OCI-LY7 (cell line): ENCODE measurements at regions not wholly inside any gene's neighbourhood (a gene's known extent, or its start where the extent isn't known, plus 50 kb on each side); places are given as distances from the start of the nearest gene placed in this dataset.

ENCODE experiments used
- BruUV-seq: library from RNA; stranded (reverse); fragments of 400-500 nt; replicated peaks from 2 replicates; lab custom pipeline; 2021; lab: Mats Ljungman, UMichigan
- CTCF ChIA-PET: fragments of 300-600 bp; sonication (Branson Sonifier 250); formaldehyde crosslinking; loops from one replicate; lab custom pipeline; 2022; ENCODE audit warnings: antibody characterized with exemption; ENCODE audit not compliant: unreplicated experiment; lab: Charles Lee
- POLR2A ChIA-PET: fragments of 300-600 bp; sonication (Branson Sonifier 250); formaldehyde crosslinking; loops from one replicate; lab custom pipeline; 2022; ENCODE audit warnings: antibody characterized with exemption; lab: Charles Lee
- DNase-seq: peaks from one replicate; pipeline ENCODE4 v3.0.0-alpha.2; 2015; ENCODE audit warnings: low spot score
- H2AFZ ChIP-seq: fragments of 200-600 bp; sonication (generic), shearing (Covaris generic); 2 replicates; pipeline ENCODE4 v1.6.1; 2014; ENCODE audit warnings: mild to moderate bottlenecking, antibody characterized with exemption, low read length, moderate library complexity
- H3K27ac ChIP-seq: fragments of 200-600 bp; sonication (generic); 2 replicates; pipeline ENCODE4 v1.5.1; 2014; ENCODE audit warnings: mixed run types, low read depth, mild to moderate bottlenecking, moderate library complexity, low read length, inconsistent platforms; ENCODE audit not compliant: poor library complexity, severe bottlenecking
- H3K36me3 ChIP-seq: fragments of 200-600 bp; sonication (generic); 2 replicates; pipeline ENCODE4 v1.6.1; 2014; ENCODE audit warnings: mild to moderate bottlenecking, antibody characterized with exemption, low read length, moderate library complexity, mixed read lengths; ENCODE audit not compliant: insufficient read depth
- H3K4me1 ChIP-seq: fragments of 200-600 bp; sonication (generic); 2 replicates; pipeline ENCODE4 v1.5.1; 2014; ENCODE audit warnings: mild to moderate bottlenecking, low read length; ENCODE audit not compliant: insufficient read depth, poor library complexity, severe bottlenecking
- H3K4me2 ChIP-seq: fragments of 200-600 bp; sonication (generic); 2 replicates; pipeline ENCODE4 v1.6.1; 2014; ENCODE audit warnings: mild to moderate bottlenecking, low read length
- H3K4me3 ChIP-seq: fragments of 200-600 bp; sonication (generic); 2 replicates; pipeline ENCODE4 v1.5.1; 2014; ENCODE audit warnings: mild to moderate bottlenecking, low read depth, low read length; ENCODE audit not compliant: poor library complexity, severe bottlenecking
- H3K79me2 ChIP-seq: fragments of 200-600 bp; sonication (generic); 2 replicates; pipeline ENCODE4 v1.6.1; 2016; ENCODE audit warnings: low read depth, mild to moderate bottlenecking, low read length, moderate library complexity, mixed read lengths; ENCODE audit not compliant: insufficient read depth
- H3K9me2 ChIP-seq: fragments of 200-600 bp; sonication (generic); 2 replicates; pipeline ENCODE4 v1.6.1; 2016; ENCODE audit warnings: mild to moderate bottlenecking, low read length, mixed read lengths; ENCODE audit not compliant: insufficient read depth
- H3K9me3 ChIP-seq: fragments of 200-600 bp; sonication (generic); 2 replicates; pipeline ENCODE4 v1.6.1; 2014; ENCODE audit warnings: mild to moderate bottlenecking, mixed run types, low read length, mixed read lengths
- H4K20me1 ChIP-seq: fragments of 200-600 bp; sonication (generic); 2 replicates; pipeline ENCODE4 v1.6.1; 2014; ENCODE audit warnings: mild to moderate bottlenecking, antibody characterized with exemption, low read length, moderate library complexity, mixed read lengths; ENCODE audit not compliant: insufficient read depth
- EZH2phosphoT487 ChIP-seq: fragments of 200-600 bp; sonication (generic); IDR thresholded peaks from 2 replicates; pipeline ENCODE4 v1.6.1; 2018; ENCODE audit warnings: low read depth, borderline replicate concordance, mild to moderate bottlenecking, mixed run types, antibody characterized with exemption, low read length, moderate library complexity, mixed read lengths
- intact Hi-C: fragments of 100-400 bp; cut with micrococcal nuclease; formaldehyde crosslinking; loops from one replicate; pipeline ENCODE4 v1.10.0; 2022; ENCODE audit not compliant: unreplicated experiment
- TF ChIP-seq, protein P1 (sequence below): fragments of 200-600 bp; sonication (generic); conservative IDR thresholded peaks from 2 replicates; pipeline ENCODE4 v1.5.1; 2014; ENCODE audit warnings: mild to moderate bottlenecking, antibody characterized with exemption, low read length, moderate library complexity, mixed read lengths

- intact Hi-C loops: no loop called here
- DNase-seq: peak; percentile 36
- BruUV-seq: no TSS peak
- Histone ChIP-seq H3K9me3 (peaks cover 13% of the 10 kb centered on the region; the same call in 1 of the 2 replicates), H2AFZ (no peak overlapping the region), H3K27ac (no peak overlapping the region), H3K36me3 (no peaks in the 10 kb centered on the region), H3K79me2 (no peaks in the 10 kb centered on the region), H3K4me1 (no peaks in the 10 kb centered on the region), H3K4me2 (no peak overlapping the region), H4K20me1 (no peaks in the 10 kb centered on the region), H3K4me3 (no peak overlapping the region), H3K9me2 (no peaks in the 10 kb centered on the region)
- TF ChIP-seq EZH2phosphoT487: no peak
- TF ChIP-seq, protein P1, sequence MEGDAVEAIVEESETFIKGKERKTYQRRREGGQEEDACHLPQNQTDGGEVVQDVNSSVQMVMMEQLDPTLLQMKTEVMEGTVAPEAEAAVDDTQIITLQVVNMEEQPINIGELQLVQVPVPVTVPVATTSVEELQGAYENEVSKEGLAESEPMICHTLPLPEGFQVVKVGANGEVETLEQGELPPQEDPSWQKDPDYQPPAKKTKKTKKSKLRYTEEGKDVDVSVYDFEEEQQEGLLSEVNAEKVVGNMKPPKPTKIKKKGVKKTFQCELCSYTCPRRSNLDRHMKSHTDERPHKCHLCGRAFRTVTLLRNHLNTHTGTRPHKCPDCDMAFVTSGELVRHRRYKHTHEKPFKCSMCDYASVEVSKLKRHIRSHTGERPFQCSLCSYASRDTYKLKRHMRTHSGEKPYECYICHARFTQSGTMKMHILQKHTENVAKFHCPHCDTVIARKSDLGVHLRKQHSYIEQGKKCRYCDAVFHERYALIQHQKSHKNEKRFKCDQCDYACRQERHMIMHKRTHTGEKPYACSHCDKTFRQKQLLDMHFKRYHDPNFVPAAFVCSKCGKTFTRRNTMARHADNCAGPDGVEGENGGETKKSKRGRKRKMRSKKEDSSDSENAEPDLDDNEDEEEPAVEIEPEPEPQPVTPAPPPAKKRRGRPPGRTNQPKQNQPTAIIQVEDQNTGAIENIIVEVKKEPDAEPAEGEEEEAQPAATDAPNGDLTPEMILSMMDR: no peak
- POLR2A ChIA-PET: interaction anchor here (1.0 kb wide), 1 partner anchor 763 kb away, joined by 5 read pairs; no protein-coding TSS in a partner anchor
- CTCF ChIA-PET: no interaction called here
These were observed 81.7 kb downstream of the TNFAIP2 start for GRCh38 chr14:103204852-103205540.

DNA sequence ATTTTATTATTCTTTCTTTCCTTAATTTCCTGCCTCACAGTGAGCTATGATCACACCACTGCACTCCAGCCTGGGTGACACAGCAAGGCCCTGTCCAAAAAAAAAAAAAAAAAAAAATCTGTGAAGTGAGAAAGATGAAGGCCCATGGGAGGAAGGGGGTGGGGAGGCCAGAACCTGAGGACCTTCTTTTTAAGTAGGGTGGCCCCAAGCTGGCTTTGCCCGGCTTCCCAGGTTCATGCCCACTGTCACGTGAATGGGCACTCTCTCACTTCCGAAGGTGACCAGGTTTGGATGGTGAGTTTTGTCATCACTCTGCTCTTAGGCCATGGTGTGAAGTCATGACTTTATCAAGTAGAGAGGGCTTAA is 82.3 kb downstream of the TNFAIP2 start:
- H3K9me2 ChIP-seq: no peaks in the 10 kb centered on the region
- POLR2A ChIA-PET: interaction anchor here (1.0 kb wide), 1 partner anchor 763 kb away, joined by 5 read pairs; no protein-coding TSS in a partner anchor
- no peak overlapping the region for H3K4me3 ChIP-seq
- CTCF ChIA-PET: no interaction called here
- peaks cover 13% of the 10 kb centered on the region; the same call in 1 of the 2 replicates for H3K9me3 ChIP-seq
- no peak for DNase-seq
- no peaks in the 10 kb centered on the region for H4K20me1 ChIP-seq
- H2AFZ ChIP-seq: no peak overlapping the region
- no peaks in the 10 kb centered on the region for H3K36me3 ChIP-seq
- no peak overlapping the region for H3K27ac ChIP-seq
- TF ChIP-seq, protein P1: no peak
- TF ChIP-seq EZH2phosphoT487: no peak
- no peak overlapping the region for H3K4me2 ChIP-seq
- H3K4me1 ChIP-seq: no peaks in the 10 kb centered on the region
- no peaks in the 10 kb centered on the region for H3K79me2 ChIP-seq
- intact Hi-C loops: no loop called here
- BruUV-seq: no TSS peak

- Histone ChIP-seq H3K4me2 (no peak overlapping the region), H3K9me2 (no peaks in the 10 kb centered on the region), H3K36me3 (no peaks in the 10 kb centered on the region), H3K9me3 (peaks cover 13% of the 10 kb centered on the region; the same call in 1 of the 2 replicates), H3K79me2 (no peaks in the 10 kb centered on the region), H4K20me1 (no peaks in the 10 kb centered on the region), H2AFZ (no peak overlapping the region), H3K4me1 (no peaks in the 10 kb centered on the region), H3K27ac (no peak overlapping the region), H3K4me3 (no peak overlapping the region)
- CTCF ChIA-PET: no interaction called here
- no TSS peak for BruUV-seq
- TF ChIP-seq EZH2phosphoT487: no peak
- TF ChIP-seq, protein P1: no peak
- intact Hi-C loops: no loop called here
- no peak for DNase-seq
- POLR2A ChIA-PET: no interaction called here
These were observed 82.8 kb downstream of the TNFAIP2 start for GRCh38 chr14:103206023-103206481.
